HepG2 (cell line): ENCODE measurements at regions not wholly inside any gene's neighbourhood (a gene's known extent, or its start where the extent isn't known, plus 50 kb on each side); places are given as distances from the start of the nearest gene placed in this dataset.

Experiments used
- FOXK2 ChIP-seq: fragments of 450-650 bp; IDR thresholded peaks from 2 replicates; pipeline ENCODE4 v1.6.1; 2016
- ZNF383 ChIP-seq: sonication (generic); formaldehyde crosslinking; IDR thresholded peaks from 2 replicates; pipeline ENCODE4 v1.4.0; 2020; ENCODE audit warnings: missing genetic modification reagents, mild to moderate bottlenecking, borderline replicate concordance

DNA sequence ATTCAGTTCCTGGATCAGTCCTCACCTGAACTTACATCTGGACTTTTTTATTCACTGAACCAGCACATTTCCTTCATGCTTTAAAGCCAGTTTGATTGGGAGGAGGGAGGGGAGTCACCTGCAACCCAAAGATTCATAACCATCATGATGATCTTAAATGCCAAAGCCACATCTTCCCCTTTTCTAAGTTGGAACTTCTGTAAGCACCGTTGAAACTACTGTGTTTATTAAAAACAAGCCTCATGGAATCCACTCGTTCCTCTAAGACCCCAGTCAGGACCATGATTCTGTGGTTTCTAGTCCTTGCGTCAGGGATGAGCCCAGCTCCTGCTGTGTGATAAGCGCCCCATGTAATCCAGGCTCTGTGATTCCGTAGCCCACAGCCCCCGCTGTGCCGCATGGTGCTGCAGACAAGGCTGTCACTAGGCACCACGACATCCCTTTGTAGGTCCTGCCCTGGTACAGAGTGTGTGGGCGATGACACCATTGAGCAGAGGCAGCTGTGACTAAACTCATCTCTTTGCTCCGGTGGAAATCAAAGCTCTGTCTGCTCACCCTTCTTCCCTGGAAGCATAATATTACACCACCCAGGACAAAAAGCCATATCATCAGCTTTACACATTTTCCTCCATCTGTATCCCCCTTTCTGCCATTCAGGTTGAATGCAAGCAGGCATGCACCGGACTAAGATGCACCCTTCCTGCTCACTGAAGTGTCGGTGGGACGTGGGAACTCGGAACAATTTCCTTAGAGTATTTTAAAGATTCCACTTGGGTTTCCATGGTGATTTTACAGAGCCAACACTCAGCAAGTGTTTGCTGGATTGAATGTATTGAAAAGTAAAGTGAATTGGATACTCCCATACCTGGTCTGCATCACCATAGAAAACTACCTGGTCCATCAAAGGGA lies 132.0 kb upstream of the FSTL4 start:
- TF ChIP-seq ZNF383 (no peak), FOXK2 (no peak)
